ENCODE measurements at regions not wholly inside any gene's neighbourhood (a gene's known extent, or its start where the extent isn't known, plus 50 kb on each side); places are given as distances from the start of the nearest gene placed in this dataset.
"Not testable (repeated sequence)": the region's sequence is repeated elsewhere in the genome, so short reads cannot be mapped to it uniquely, and the experiment has no call there.

DNA sequence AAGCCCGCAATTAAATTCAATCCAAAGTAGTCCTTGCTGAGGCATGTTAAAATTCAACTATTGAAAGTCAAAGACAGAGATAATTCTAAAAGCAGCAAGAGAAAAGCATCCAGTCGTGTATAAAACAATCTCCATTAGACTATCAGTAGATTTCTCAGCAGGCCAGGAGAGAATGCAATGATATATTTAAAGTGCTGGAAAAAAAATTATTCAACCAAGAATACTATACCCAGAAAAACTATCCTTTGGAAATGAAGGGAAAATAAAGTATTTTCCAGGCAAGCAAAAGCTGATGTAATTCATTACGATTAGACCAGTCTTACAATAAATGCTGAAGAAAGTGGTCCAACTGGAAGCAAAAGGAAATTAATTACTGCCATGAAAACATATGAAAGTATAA is 113.5 kb downstream of the TRIM42 start:
- DNase-seq (ENCODE audit: low read depth), result no peak
- H3K4me3 ChIP-seq (ENCODE audit: low read depth, low read length), result no peak overlapping the region
- TF ChIP-seq MYC (IDR thresholded peaks at IDR 0.05; ENCODE audit: low read depth, low read length) (no peak), POLR2A (IDR thresholded peaks at IDR 0.05; ENCODE audit: extremely low read depth, insufficient read length) (no peak)
- TF ChIP-seq, protein P1, sequence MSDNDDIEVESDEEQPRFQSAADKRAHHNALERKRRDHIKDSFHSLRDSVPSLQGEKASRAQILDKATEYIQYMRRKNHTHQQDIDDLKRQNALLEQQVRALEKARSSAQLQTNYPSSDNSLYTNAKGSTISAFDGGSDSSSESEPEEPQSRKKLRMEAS (IDR thresholded peaks at IDR 0.05; ENCODE audit: low read depth, low read length), result no peak
- TF ChIP-seq, protein P2, sequence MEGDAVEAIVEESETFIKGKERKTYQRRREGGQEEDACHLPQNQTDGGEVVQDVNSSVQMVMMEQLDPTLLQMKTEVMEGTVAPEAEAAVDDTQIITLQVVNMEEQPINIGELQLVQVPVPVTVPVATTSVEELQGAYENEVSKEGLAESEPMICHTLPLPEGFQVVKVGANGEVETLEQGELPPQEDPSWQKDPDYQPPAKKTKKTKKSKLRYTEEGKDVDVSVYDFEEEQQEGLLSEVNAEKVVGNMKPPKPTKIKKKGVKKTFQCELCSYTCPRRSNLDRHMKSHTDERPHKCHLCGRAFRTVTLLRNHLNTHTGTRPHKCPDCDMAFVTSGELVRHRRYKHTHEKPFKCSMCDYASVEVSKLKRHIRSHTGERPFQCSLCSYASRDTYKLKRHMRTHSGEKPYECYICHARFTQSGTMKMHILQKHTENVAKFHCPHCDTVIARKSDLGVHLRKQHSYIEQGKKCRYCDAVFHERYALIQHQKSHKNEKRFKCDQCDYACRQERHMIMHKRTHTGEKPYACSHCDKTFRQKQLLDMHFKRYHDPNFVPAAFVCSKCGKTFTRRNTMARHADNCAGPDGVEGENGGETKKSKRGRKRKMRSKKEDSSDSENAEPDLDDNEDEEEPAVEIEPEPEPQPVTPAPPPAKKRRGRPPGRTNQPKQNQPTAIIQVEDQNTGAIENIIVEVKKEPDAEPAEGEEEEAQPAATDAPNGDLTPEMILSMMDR (IDR thresholded peaks at IDR 0.05; ENCODE audit: low read depth, low read length), result no peak

DNA sequence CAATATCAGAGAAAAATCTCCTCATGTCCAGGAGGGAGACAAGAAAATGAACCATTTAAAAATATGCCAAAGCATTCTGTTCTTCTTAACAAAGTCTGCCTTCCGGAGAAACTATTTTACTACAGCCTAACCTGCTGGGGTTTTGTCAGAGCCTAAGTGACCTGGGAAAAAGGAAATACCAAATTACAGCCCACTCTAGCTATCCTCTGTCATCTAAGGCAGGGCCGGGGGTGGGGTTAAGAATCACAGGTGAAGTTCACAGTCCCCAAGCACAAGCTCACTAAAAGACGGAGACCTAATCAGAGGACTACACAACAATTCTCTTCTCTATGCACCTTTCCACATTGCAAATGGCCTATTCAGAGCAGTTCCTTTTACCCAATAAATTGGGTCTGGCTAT is 116.6 kb downstream of the TRIM42 start:
- no peak overlapping the region for H3K4me3 ChIP-seq (ENCODE audit: low read depth, low read length)
- DNase-seq (ENCODE audit: low read depth), result no peak
- no peak for TF ChIP-seq MYC (IDR thresholded peaks at IDR 0.05; ENCODE audit: low read depth, low read length)
- TF ChIP-seq POLR2A (IDR thresholded peaks at IDR 0.05; ENCODE audit: extremely low read depth, insufficient read length), result no peak
- TF ChIP-seq, protein P2 (IDR thresholded peaks at IDR 0.05; ENCODE audit: low read depth, low read length), result no peak
- TF ChIP-seq, protein P1 (IDR thresholded peaks at IDR 0.05; ENCODE audit: low read depth, low read length), result no peak

DNA sequence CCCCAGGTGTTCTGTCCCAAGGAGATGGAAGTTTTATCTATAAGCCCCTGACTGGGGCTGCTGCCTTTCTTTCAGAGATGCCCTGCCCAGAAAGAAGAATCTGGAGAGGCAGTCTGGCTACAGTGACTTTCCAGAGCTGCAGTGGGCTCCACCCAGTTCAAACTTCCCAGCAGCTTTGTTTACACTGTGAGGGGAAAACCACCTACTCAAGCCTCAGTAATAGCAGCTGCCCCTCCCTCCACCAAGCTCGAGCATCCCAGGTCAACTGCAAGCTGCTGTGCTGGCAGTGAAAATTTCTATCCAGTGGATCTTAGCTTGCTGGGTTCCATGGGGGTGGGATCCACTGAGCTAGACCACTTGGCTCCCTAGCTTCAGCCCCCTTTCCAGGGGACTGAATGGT is 125.0 kb downstream of the TRIM42 start:
- H3K4me3 ChIP-seq (ENCODE audit: low read depth, low read length); DNase-seq (ENCODE audit: low read depth): not testable (repeated sequence)

DNA sequence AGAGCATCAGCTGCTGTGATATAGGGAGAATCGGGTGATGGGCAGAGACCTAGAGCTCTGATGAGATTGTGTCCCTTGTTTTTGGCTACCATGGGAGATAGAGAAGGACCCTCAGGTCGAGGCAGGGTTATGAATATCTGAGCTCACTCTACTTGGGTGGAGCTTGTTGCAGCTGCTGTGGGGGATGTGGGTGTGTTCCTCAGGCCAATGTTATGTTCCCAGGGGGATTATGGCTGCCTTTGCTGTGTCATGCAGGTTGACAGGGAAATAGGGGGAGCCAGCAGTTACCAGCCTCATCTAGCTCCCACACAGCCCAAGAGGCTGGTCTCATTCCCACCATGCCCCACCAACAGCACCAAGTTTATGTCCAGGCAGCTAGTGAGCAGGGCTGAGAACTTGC is 131.5 kb downstream of the TRIM42 start:
- TF ChIP-seq, protein P2 (IDR thresholded peaks at IDR 0.05; ENCODE audit: low read depth, low read length), result no peak
- TF ChIP-seq MYC (IDR thresholded peaks at IDR 0.05; ENCODE audit: low read depth, low read length) (no peak), POLR2A (IDR thresholded peaks at IDR 0.05; ENCODE audit: extremely low read depth, insufficient read length) (no peak)
- TF ChIP-seq, protein P1 (IDR thresholded peaks at IDR 0.05; ENCODE audit: low read depth, low read length), result no peak
- no peak overlapping the region for H3K4me3 ChIP-seq (ENCODE audit: low read depth, low read length)
- peak; percentile 42 for DNase-seq (ENCODE audit: low read depth)

DNA sequence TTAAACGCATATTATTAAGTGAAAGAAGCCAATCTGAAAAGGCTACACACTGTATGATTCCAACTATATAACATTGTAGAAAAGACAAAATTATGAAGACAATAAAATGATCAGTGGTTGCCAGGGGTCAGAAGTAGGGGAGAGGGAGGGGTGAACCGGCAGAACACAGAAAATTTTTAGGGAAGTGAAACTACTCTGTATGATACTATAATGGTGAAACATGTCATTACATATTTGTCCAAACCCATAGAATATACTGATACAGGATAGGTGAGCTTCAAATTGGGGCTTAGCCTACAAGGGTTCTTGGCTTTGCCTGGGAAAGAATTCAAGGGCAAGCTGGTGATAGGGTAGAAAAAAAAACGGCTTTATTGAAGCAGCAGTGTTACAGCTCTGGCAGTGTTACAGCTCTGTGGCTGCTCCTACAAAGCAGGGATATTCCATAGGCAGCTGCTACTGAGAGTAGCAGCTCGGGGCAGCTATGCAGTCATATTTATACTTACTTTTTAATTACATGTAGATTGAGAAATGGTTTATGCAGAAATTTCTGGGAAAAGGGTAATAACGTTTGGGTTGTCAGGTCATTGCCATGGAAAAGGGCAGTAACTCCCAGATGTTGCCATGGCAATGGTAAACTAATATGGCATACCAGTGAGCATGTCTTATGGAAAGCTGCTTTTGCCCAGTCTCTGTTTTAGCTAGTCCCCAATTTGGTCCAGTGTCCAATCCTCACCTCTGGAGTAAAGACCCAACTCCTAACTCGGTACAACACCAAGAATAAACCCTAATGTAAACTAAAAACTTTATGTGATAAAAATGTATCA is 125.1 kb upstream of the SLC25A36 start:
- peak; percentile 50 for DNase-seq (ENCODE audit: low read depth)
- no peak overlapping the region for H3K4me3 ChIP-seq (ENCODE audit: low read depth, low read length)
- TF ChIP-seq MYC (IDR thresholded peaks at IDR 0.05; ENCODE audit: low read depth, low read length) (no peak), POLR2A (IDR thresholded peaks at IDR 0.05; ENCODE audit: extremely low read depth, insufficient read length) (no peak)
- TF ChIP-seq, protein P2 (IDR thresholded peaks at IDR 0.05; ENCODE audit: low read depth, low read length), result no peak
- TF ChIP-seq, protein P1 (IDR thresholded peaks at IDR 0.05; ENCODE audit: low read depth, low read length), result no peak

DNA sequence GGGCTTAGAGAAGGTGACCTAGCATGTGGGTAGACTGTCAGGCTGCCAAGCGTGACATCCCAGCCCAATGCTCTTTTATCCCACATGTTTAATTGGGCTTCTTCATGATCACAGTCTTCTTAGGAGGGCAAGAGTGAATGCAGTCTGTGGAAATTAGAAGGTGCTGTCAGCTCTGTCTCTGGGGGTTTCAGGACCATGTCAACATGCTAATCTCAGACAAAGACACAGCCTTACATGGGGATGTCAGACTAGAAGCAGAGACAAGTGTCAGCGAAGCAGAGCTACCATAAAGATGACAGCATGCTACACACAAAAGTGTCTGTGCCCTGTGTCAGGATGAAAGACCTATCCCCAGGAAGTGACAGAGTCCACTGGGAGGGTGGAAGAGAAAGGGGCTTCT is 120.1 kb upstream of the SLC25A36 start:
- no peak for DNase-seq (ENCODE audit: low read depth)
- no peak overlapping the region for H3K4me3 ChIP-seq (ENCODE audit: low read depth, low read length)
- TF ChIP-seq, protein P2 (IDR thresholded peaks at IDR 0.05; ENCODE audit: low read depth, low read length), result no peak
- TF ChIP-seq MYC (IDR thresholded peaks at IDR 0.05; ENCODE audit: low read depth, low read length) (no peak), POLR2A (IDR thresholded peaks at IDR 0.05; ENCODE audit: extremely low read depth, insufficient read length) (no peak)
- TF ChIP-seq, protein P1 (IDR thresholded peaks at IDR 0.05; ENCODE audit: low read depth, low read length), result no peak
